ENCODE measurements at regions not wholly inside any gene's neighbourhood (a gene's known extent, or its start where the extent isn't known, plus 50 kb on each side); places are given as distances from the start of the nearest gene placed in this dataset.

GRCh38 chr7:113976508-113976907 lies 57.7 kb upstream of the PPP1R3A start:
- H3K9me3 ChIP-seq (ENCODE audit: control insufficient read depth, insufficient read depth, low read length), result no peaks in the 10 kb centered on the region
- H3K4me3 ChIP-seq (ENCODE audit: low read depth, low read length), result no peak overlapping the region
- ChIA-PET POLR2A (no interaction called here), CTCF (no interaction called here)
- no peak overlapping the region for H3K27ac ChIP-seq (ENCODE audit: low read depth, low read length)
- no peak for DNase-seq (ENCODE audit: low read depth, low spot score)
- TF ChIP-seq CTCF (IDR thresholded peaks at IDR 0.05; ENCODE audit: low read depth, low read length), result no peak
- H3K27me3 ChIP-seq (ENCODE audit: control insufficient read depth, insufficient read depth, low read length), result no peaks in the 10 kb centered on the region

- no peak for TF ChIP-seq CTCF (IDR thresholded peaks at IDR 0.05; ENCODE audit: low read depth, low read length)
- Histone ChIP-seq H3K9me3 (ENCODE audit: control insufficient read depth, insufficient read depth, low read length) (no peaks in the 10 kb centered on the region), H3K4me3 (ENCODE audit: low read depth, low read length) (no peak overlapping the region), H3K27me3 (ENCODE audit: control insufficient read depth, insufficient read depth, low read length) (no peaks in the 10 kb centered on the region), H3K27ac (ENCODE audit: low read depth, low read length) (no peak overlapping the region)
- CTCF ChIA-PET, result no interaction called here
- POLR2A ChIA-PET, result no interaction called here
- no peak for DNase-seq (ENCODE audit: low read depth, low spot score)
These were observed 49.9 kb upstream of the PPP1R3A start for GRCh38 chr7:113968713-113969112.

All from AG04450 (cell line).